ENCODE measurements at regions not wholly inside any gene's neighbourhood (a gene's known extent, or its start where the extent isn't known, plus 50 kb on each side); places are given as distances from the start of the nearest gene placed in this dataset.

- Mint-ChIP-seq H3K4me3 (no peak overlapping the region), H3K4me1 (no peaks in the 10 kb centered on the region), H3K27ac (no peak overlapping the region), H3K9me3 (peaks cover 51% of the 10 kb centered on the region), H3K27me3 (ENCODE audit: low read depth) (no peaks in the 10 kb centered on the region), H3K36me3 (no peaks in the 10 kb centered on the region)
- DNase-seq (ENCODE audit: low spot score in 2 of 2, unreplicated experiment in 2 of 2) = no peak
- TF ChIP-seq CTCF (IDR thresholded peaks at IDR 0.05; ENCODE audit: unreplicated experiment) = no peak
These were observed 142.4 kb upstream of the GLRA2 start for GRCh38 chrX:14386981-14387380.

GRCh38 chrX:14380044-14380443, 149.3 kb upstream of the GLRA2 start:
- no peaks in the 10 kb centered on the region for H3K4me1 Mint-ChIP-seq
- H3K4me3 Mint-ChIP-seq = no peak overlapping the region
- H3K27ac Mint-ChIP-seq = no peak overlapping the region
- H3K36me3 Mint-ChIP-seq = no peaks in the 10 kb centered on the region
- DNase-seq (ENCODE audit: low spot score in 2 of 2, unreplicated experiment in 2 of 2) = no peak
- no peaks in the 10 kb centered on the region for H3K27me3 Mint-ChIP-seq (ENCODE audit: low read depth)
- H3K9me3 Mint-ChIP-seq = peaks cover 15% of the 10 kb centered on the region
- TF ChIP-seq CTCF (IDR thresholded peaks at IDR 0.05; ENCODE audit: unreplicated experiment) = no peak

- Mint-ChIP-seq H3K36me3 (no peaks in the 10 kb centered on the region), H3K4me3 (no peak overlapping the region), H3K27ac (no peak overlapping the region), H3K27me3 (ENCODE audit: low read depth) (no peaks in the 10 kb centered on the region), H3K9me3 (peaks cover 30% of the 10 kb centered on the region), H3K4me1 (no peaks in the 10 kb centered on the region)
- TF ChIP-seq CTCF (IDR thresholded peaks at IDR 0.05; ENCODE audit: unreplicated experiment) = no peak
- no peak for DNase-seq (ENCODE audit: low spot score in 2 of 2, unreplicated experiment in 2 of 2)
These were observed 151.9 kb upstream of the GLRA2 start for GRCh38 chrX:14377427-14377826.

GRCh38 chrX:14363728-14364127, 165.6 kb upstream of the GLRA2 start:
- TF ChIP-seq CTCF (IDR thresholded peaks at IDR 0.05; ENCODE audit: unreplicated experiment) = no peak
- Mint-ChIP-seq H3K4me1 (peaks cover 4% of the 10 kb centered on the region), H3K36me3 (no peaks in the 10 kb centered on the region), H3K27me3 (ENCODE audit: low read depth) (no peaks in the 10 kb centered on the region), H3K9me3 (peaks cover 41% of the 10 kb centered on the region), H3K4me3 (no peak overlapping the region), H3K27ac (no peak overlapping the region)
- no peak for DNase-seq (ENCODE audit: low spot score in 2 of 2, unreplicated experiment in 2 of 2)

GRCh38 chrX:14362721-14363120, 166.6 kb upstream of the GLRA2 start:
- no peak for TF ChIP-seq CTCF (IDR thresholded peaks at IDR 0.05; ENCODE audit: unreplicated experiment)
- no peak for DNase-seq (ENCODE audit: low spot score in 2 of 2, unreplicated experiment in 2 of 2)
- H3K9me3 Mint-ChIP-seq = peaks cover 41% of the 10 kb centered on the region
- no peaks in the 10 kb centered on the region for H3K36me3 Mint-ChIP-seq
- H3K4me1 Mint-ChIP-seq = peaks cover 4% of the 10 kb centered on the region
- no peak overlapping the region for H3K27ac Mint-ChIP-seq
- H3K4me3 Mint-ChIP-seq = no peak overlapping the region
- H3K27me3 Mint-ChIP-seq (ENCODE audit: low read depth) = no peaks in the 10 kb centered on the region

GRCh38 chrX:14361435-14361834, 167.9 kb upstream of the GLRA2 start:
- Mint-ChIP-seq H3K27me3 (ENCODE audit: low read depth) (no peaks in the 10 kb centered on the region), H3K36me3 (no peaks in the 10 kb centered on the region), H3K27ac (no peak overlapping the region), H3K4me1 (peaks cover 4% of the 10 kb centered on the region), H3K9me3 (peaks cover 51% of the 10 kb centered on the region), H3K4me3 (no peak overlapping the region)
- no peak for DNase-seq (ENCODE audit: low spot score in 2 of 2, unreplicated experiment in 2 of 2)
- TF ChIP-seq CTCF (IDR thresholded peaks at IDR 0.05; ENCODE audit: unreplicated experiment) = no peak
